GM23338 (cell line): ENCODE measurements at regions not wholly inside any gene's neighbourhood (a gene's known extent, or its start where the extent isn't known, plus 50 kb on each side); places are given as distances from the start of the nearest gene placed in this dataset.

Experiments
- CREB1 ChIP-seq: fragments of 250-450 bp; sonication (Bioruptor Pico); IDR thresholded peaks from 2 replicates; pipeline ENCODE4 v1.5.0; 2020; ENCODE audit warnings: low read depth, mild to moderate bottlenecking, moderate library complexity
- CTCF ChIP-seq, 2 experiments: fragments of 200-600 bp in 1 of 2; sonication (generic) in 1 of 2; conservative IDR thresholded peaks; 2 replicates each; pipeline versions ENCODE4 v1.5.1 to v1.6.1; 2016 to 2017; ENCODE audit warnings: antibody characterized with exemption in 2 of 2, low read depth in 2 of 2, mild to moderate bottlenecking in 2 of 2, moderate library complexity in 1 of 2
- ETS1 ChIP-seq: IDR thresholded peaks from 2 replicates; pipeline ENCODE4 v1.6.1; 2016; ENCODE audit warnings: antibody characterized with exemption
- EZH2 ChIP-seq: fragments of 200-600 bp; sonication (generic); IDR thresholded peaks from one replicate; pipeline ENCODE4 v1.8.0; 2017; ENCODE audit warnings: antibody characterized with exemption, mild to moderate bottlenecking, low read depth; ENCODE audit not compliant: unreplicated experiment
- EZH2phosphoT487 ChIP-seq: fragments of 200-600 bp; sonication (generic); IDR thresholded peaks from one replicate; pipeline ENCODE4 v1.8.1; 2018; ENCODE audit warnings: antibody characterized with exemption; ENCODE audit not compliant: unreplicated experiment
- JUNB ChIP-seq: IDR thresholded peaks from one replicate; pipeline ENCODE4 v1.6.1; 2016; ENCODE audit warnings: antibody characterized with exemption; ENCODE audit not compliant: unreplicated experiment
- POLR2AphosphoS5 ChIP-seq: IDR thresholded peaks from 2 replicates; pipeline ENCODE4 v1.6.1; 2016; ENCODE audit warnings: antibody characterized with exemption, low read depth
- REST ChIP-seq: IDR thresholded peaks from one replicate; pipeline ENCODE4 v1.6.1; 2018; ENCODE audit warnings: antibody characterized with exemption; ENCODE audit not compliant: unreplicated experiment
- ZNF114 ChIP-seq: fragments of 250-450 bp; sonication (Bioruptor Pico); IDR thresholded peaks from 2 replicates; pipeline ENCODE4 v1.5.0; 2020; ENCODE audit warnings: mild to moderate bottlenecking, moderate library complexity
- ZNF331 ChIP-seq: fragments of 250-450 bp; sonication (Bioruptor Pico); IDR thresholded peaks from 2 replicates; pipeline ENCODE4 v1.5.0; 2020; ENCODE audit warnings: low read depth, mild to moderate bottlenecking, moderate library complexity

- TF ChIP-seq CTCF (conservative IDR thresholded peaks at IDR 0.05; ENCODE audit: low read depth in 2 of 2) (no peak), POLR2AphosphoS5 (no peak), EZH2 (no peak), CREB1 (CRISPR knock-in tag) (no peak), ETS1 (no peak), EZH2phosphoT487 (no peak), ZNF331 (CRISPR knock-in tag) (no peak), REST (no peak), ZNF114 (CRISPR knock-in tag) (no peak), JUNB (no peak)
Measured at GRCh38 chr18:78792736-78793135, 186.9 kb upstream of the SALL3 start.
